Sigmoid colon (tissue), 6 donors: ENCODE measurements at regions not wholly inside any gene's neighbourhood (a gene's known extent, or its start where the extent isn't known, plus 50 kb on each side); places are given as distances from the start of the nearest gene placed in this dataset.

Experiments used
- DNase-seq: peaks from one replicate; pipeline ENCODE4 v3.0.0-alpha.2; 2019
- H3K27ac ChIP-seq, 4 donors: fragments of 200-600 bp; sonication (generic); one replicate each; pipeline ENCODE4 v1.5.1; 2016 to 2019; ENCODE audit warnings: mild to moderate bottlenecking in 1 of 4
- H3K27me3 ChIP-seq, 3 donors: fragments of 200-600 bp; sonication (generic); one replicate each; pipeline ENCODE4 v1.5.1; 2019; ENCODE audit warnings: mild to moderate bottlenecking in 1 of 3
- H3K36me3 ChIP-seq, 4 donors: fragments of 200-600 bp; sonication (generic); one replicate each; pipeline ENCODE4 v1.5.1; 2016 to 2019
- H3K4me1 ChIP-seq, 4 donors: fragments of 200-600 bp; sonication (generic); one replicate each; pipeline ENCODE4 v1.5.1; 2017 to 2019
- H3K4me3 ChIP-seq, 4 donors: fragments of 200-600 bp; sonication (generic); one replicate each; pipeline ENCODE4 v1.5.1; 2017 to 2019; ENCODE audit warnings: mild to moderate bottlenecking in 2 of 4, moderate library complexity in 1 of 4
- H3K9me3 ChIP-seq, 4 donors: fragments of 200-600 bp in 3 of 4; sonication (generic) in 3 of 4; one replicate each; pipeline versions ENCODE4 v1.5.1 to v1.6.1; 2013 to 2019
- EP300 ChIP-seq, 4 donors: sonication (generic); formaldehyde crosslinking; IDR thresholded peaks; one replicate each; pipeline ENCODE4 v1.6.1; 2017; ENCODE audit warnings: antibody characterized with exemption in 4 of 4
- POLR2A ChIP-seq, 2 donors: fragments of 450-650 bp; IDR thresholded peaks; one replicate each; pipeline ENCODE4 v1.6.1; 2016; ENCODE audit warnings: antibody characterized with exemption in 2 of 2, mild to moderate bottlenecking in 2 of 2, moderate library complexity in 2 of 2
- POLR2AphosphoS5 ChIP-seq, 4 donors: sonication (generic); formaldehyde crosslinking; IDR thresholded peaks; one replicate each; pipeline ENCODE4 v1.6.1; 2017; ENCODE audit warnings: antibody characterized with exemption in 4 of 4
- WGBS, 2 donors: extraction: QIAGEN DNeasy Blood & Tissue Kit; methylation state at CpG; one replicate each; pipeline ENCODE4 v1.1.7; 2013; 5-methylcytosine and 5-hydroxymethylcytosine counted together
- intact Hi-C: fragments of 100-400 bp; cut with DNase I; formaldehyde crosslinking; loops from one replicate; pipeline ENCODE4 v1.15.1; 2023
- TF ChIP-seq, protein P1 (sequence below), 4 experiments: fragments of 450-650 bp in 3 of 4; fragments of 200-600 bp in 1 of 4; IDR thresholded peaks; one replicate each; pipeline ENCODE4 v1.5.1; 2016 to 2019; ENCODE audit warnings: antibody characterized with exemption in 4 of 4, mild to moderate bottlenecking in 3 of 4, moderate library complexity in 2 of 4
- donor health status: healthy with polysubstance abuse.
- donor health status: healthy.

DNA sequence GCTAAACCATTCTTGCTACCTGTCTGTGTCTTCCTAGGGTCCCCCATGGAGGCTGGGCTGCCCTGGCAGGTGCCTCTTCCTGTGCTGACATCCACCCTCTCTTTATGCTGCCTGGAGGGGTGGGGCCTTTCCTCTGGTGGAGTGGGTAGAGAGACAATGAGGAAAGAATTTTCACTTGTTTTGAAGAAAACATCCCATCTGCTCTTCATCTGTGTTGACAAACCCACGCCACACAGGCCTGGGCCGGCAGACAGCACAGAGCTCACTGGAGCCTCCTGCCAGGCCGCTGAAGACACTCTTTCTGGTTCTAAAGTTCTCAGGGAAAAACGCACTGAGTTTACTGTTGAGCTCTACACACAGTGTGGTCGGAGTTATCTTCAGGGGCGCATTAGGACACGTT is 328.2 kb downstream of the GLRX3 start:
- no peak for DNase-seq
- 77 to 80% methylated on average over 7 of the region's 7 CpGs for WGBS, 2 donors
- Histone ChIP-seq H3K27ac (no peak overlapping the region), H3K4me3 (no peak overlapping the region), H3K36me3 (no peaks in the 10 kb centered on the region), H3K9me3 (no peaks in the 10 kb centered on the region), H3K27me3 (no peaks in the 10 kb centered on the region), H3K4me1 (no peaks in the 10 kb centered on the region)
- intact Hi-C loops, result no loop called here
- TF ChIP-seq EP300 (IDR thresholded peaks at IDR 0.05), result no peak
- TF ChIP-seq, protein P1, sequence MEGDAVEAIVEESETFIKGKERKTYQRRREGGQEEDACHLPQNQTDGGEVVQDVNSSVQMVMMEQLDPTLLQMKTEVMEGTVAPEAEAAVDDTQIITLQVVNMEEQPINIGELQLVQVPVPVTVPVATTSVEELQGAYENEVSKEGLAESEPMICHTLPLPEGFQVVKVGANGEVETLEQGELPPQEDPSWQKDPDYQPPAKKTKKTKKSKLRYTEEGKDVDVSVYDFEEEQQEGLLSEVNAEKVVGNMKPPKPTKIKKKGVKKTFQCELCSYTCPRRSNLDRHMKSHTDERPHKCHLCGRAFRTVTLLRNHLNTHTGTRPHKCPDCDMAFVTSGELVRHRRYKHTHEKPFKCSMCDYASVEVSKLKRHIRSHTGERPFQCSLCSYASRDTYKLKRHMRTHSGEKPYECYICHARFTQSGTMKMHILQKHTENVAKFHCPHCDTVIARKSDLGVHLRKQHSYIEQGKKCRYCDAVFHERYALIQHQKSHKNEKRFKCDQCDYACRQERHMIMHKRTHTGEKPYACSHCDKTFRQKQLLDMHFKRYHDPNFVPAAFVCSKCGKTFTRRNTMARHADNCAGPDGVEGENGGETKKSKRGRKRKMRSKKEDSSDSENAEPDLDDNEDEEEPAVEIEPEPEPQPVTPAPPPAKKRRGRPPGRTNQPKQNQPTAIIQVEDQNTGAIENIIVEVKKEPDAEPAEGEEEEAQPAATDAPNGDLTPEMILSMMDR (IDR thresholded peaks at IDR 0.05), result no peak
- no peak for TF ChIP-seq POLR2A (IDR thresholded peaks at IDR 0.05)
- no peak for TF ChIP-seq POLR2AphosphoS5 (IDR thresholded peaks at IDR 0.05)

DNA sequence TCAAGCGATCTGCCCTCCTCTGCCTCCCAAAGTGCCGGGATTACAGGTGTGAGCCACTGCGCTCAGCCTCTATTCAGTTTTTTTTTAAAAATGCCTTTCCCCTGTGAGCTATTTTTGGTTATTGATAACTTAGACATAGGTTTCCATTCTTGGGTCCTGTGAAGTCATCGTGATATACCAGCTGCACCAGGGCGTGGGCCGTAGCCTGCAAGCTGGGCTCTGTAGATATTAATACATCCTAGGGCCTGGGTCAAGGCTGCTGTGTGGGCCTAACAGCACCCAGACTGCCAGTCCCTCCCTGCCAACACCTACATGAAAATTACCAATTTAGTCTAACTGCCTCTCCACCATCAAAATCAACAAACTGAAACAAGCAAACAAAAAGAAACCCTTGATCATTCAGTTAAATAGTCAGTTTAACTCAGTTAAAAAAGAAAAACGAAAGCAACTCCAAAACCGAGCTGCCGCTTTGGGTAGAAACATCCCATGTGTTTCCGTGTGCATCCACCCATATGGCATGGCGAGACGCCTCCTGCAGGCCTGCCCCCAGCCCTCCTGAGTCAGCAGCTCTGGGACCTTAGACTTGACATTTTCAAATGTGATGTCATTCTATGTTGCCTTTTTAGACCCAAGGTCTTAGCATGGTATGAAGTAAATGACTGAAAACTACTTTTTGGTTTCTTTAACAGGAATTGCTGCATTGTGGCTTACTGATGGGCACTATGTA is 330.2 kb downstream of the GLRX3 start:
- no peak for DNase-seq
- H3K4me3 ChIP-seq, result no peak overlapping the region
- WGBS, 2 donors, result 92 to 93% methylated on average over 12 of the region's 12 CpGs
- no peak overlapping the region for H3K27ac ChIP-seq
- no peaks in the 10 kb centered on the region for H3K4me1 ChIP-seq
- TF ChIP-seq POLR2AphosphoS5 (IDR thresholded peaks at IDR 0.05), result no peak
- TF ChIP-seq, protein P1 (IDR thresholded peaks at IDR 0.05), result no peak
- H3K9me3 ChIP-seq, result no peaks in the 10 kb centered on the region
- no peaks in the 10 kb centered on the region for H3K27me3 ChIP-seq
- intact Hi-C loops, result no loop called here
- H3K36me3 ChIP-seq, result no peaks in the 10 kb centered on the region

DNA sequence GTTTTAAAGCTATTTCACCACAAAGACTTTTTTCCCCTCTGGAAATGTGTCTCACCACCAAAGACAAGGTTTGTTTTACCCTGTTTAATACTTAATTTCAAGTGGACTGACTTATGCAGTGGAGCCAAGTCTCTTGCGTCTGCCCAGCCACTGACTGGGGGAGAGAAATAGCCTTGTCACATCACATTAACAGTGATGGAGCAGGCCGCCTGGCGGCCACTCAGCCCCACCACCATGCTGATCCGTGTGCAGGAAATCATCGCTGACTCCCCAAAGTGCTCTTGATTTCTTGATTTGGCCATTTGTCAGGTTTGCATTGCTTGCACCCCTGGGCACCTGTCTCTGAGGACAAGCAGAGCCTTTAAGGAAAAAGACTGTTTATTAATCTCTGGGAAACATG is 334.1 kb downstream of the GLRX3 start:
- 90% methylated on average over 5 of the region's 5 CpGs for WGBS, 2 donors
- H3K4me3 ChIP-seq, result no peak overlapping the region

DNA sequence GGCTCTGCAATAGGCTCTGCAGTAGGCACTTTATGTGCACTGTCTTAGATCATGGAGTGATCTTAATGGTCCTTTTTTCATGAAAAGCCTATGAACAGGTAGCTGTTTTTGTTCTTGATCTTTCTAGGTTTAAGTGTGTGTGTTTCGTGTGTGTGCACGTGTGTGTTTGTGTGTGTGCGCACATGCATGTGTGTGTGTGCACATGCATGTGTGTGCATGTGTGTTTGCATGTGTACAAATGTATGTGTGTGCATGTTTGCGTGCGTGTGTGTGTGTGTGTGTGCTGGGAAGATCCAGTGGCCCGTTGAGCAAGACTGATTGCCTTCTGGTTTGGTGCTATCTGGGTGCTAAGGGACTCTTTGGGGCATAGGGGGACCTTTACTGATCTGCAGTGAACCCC is 334.8 kb downstream of the GLRX3 start:
- no peak for TF ChIP-seq EP300 (IDR thresholded peaks at IDR 0.05)
- TF ChIP-seq POLR2A (IDR thresholded peaks at IDR 0.05), result no peak
- TF ChIP-seq, protein P1 (IDR thresholded peaks at IDR 0.05), result no peak
- no peak for TF ChIP-seq POLR2AphosphoS5 (IDR thresholded peaks at IDR 0.05)
- Histone ChIP-seq H3K4me3 (no peak overlapping the region), H3K27ac (no peak overlapping the region), H3K27me3 (no peaks in the 10 kb centered on the region), H3K36me3 (no peaks in the 10 kb centered on the region), H3K9me3 (no peaks in the 10 kb centered on the region), H3K4me1 (no peaks in the 10 kb centered on the region)
- 84 to 90% methylated on average over 6 of the region's 6 CpGs for whole genome bisulfite sequencing, 2 donors
- intact Hi-C loops, result no loop called here
- DNase-seq, result peak; percentile 6

More for the DNA sequence above, 334.1 kb downstream of the GLRX3 start:
- Histone ChIP-seq H3K36me3 (no peaks in the 10 kb centered on the region), H3K9me3 (no peaks in the 10 kb centered on the region), H3K27me3 (no peaks in the 10 kb centered on the region), H3K4me1 (no peaks in the 10 kb centered on the region), H3K27ac (no peak overlapping the region)
- intact Hi-C loops, result no loop called here
- peak; percentile 22 for DNase-seq
- TF ChIP-seq POLR2A (IDR thresholded peaks at IDR 0.05) (no peak), POLR2AphosphoS5 (IDR thresholded peaks at IDR 0.05) (no peak), EP300 (IDR thresholded peaks at IDR 0.05) (no peak)
- TF ChIP-seq, protein P1 (IDR thresholded peaks at IDR 0.05), result no peak

DNA sequence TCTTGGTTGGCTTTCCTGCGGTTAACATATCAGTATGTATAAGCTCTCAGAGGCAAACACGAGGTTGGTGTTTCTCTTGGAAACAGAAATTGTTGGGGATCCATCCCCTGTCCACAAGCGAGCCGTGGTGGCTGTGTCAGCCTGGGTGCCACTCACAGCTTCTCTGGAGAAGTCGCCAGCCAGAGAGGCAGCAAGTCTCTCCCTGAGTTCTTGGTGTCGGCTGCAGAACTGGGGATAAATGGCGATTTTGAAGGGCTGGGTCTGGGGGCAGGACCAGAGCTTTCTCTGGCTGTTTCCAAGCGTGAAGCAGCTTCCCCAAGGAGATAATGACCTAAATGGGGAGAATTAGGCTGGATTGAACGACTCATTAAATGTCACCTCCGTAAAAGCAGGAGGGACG is 335.3 kb downstream of the GLRX3 start:
- 69 to 77% methylated on average over 11 of the region's 11 CpGs for WGBS, 2 donors
- Histone ChIP-seq H3K36me3 (no peaks in the 10 kb centered on the region), H3K27ac (no peak overlapping the region), H3K4me3 (no peak overlapping the region), H3K9me3 (no peaks in the 10 kb centered on the region), H3K27me3 (no peaks in the 10 kb centered on the region), H3K4me1 (no peaks in the 10 kb centered on the region)
- no peak for TF ChIP-seq POLR2A (IDR thresholded peaks at IDR 0.05)
- TF ChIP-seq, protein P1 (IDR thresholded peaks at IDR 0.05), result no peak
- TF ChIP-seq EP300 (IDR thresholded peaks at IDR 0.05), result no peak
- TF ChIP-seq POLR2AphosphoS5 (IDR thresholded peaks at IDR 0.05), result no peak
- DNase-seq, result peak; percentile 40
- intact Hi-C loops, result no loop called here
